Bronchial epithelial cell (primary cell): ENCODE measurements at regions not wholly inside any gene's neighbourhood (a gene's known extent, or its start where the extent isn't known, plus 50 kb on each side); places are given as distances from the start of the nearest gene placed in this dataset.

Experiments
- DNase-seq: peaks from one replicate; pipeline ENCODE4 v3.0.0-alpha.2; 2010; ENCODE audit warnings: low read depth
- FAIRE-seq: peaks from 2 replicates; lab custom pipeline; 2011; peaks lifted over from hg19 to GRCh38; lab: Jason Lieb, UNC
- H3K27me3 ChIP-seq: 2 replicates; pipeline ENCODE4 v1.5.1; 2011; ENCODE audit warnings: low read length; ENCODE audit not compliant: control insufficient read depth, insufficient read depth
- H3K36me3 ChIP-seq: 2 replicates; pipeline ENCODE4 v1.5.1; 2011; ENCODE audit warnings: low read length; ENCODE audit not compliant: control insufficient read depth, insufficient read depth
- H3K4me3 ChIP-seq: 2 replicates; pipeline ENCODE4 v1.5.1; 2011; ENCODE audit warnings: mild to moderate bottlenecking, low read depth, low read length, control low read depth
- TF ChIP-seq, protein P1 (sequence below): IDR thresholded peaks from 2 replicates; pipeline ENCODE4 v1.5.1; 2011; ENCODE audit warnings: mild to moderate bottlenecking, moderate library complexity, low read length, control low read depth, inconsistent platforms; ENCODE audit not compliant: insufficient read depth, severe bottlenecking

DNA sequence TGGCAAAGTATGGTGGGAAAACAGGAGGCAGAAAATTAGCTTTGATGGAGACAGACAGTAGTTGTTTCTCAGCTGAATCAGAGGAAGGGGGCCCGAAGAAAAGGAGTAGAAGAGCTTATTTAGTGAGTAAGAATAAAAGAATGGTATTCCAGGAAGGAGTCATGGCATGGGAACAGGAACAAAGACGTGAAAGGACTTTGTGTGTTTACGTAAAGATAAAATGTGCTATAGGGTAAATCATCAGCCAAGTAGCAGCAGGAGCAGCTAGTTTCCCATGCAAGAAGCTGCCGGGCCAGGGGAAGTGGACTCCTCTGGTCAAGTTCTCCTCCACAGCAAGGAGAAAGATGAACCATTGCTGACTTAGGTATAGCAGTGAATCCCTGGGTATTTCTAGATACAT is 454.5 kb downstream of the HINT1 start:
- H3K27me3 ChIP-seq: no peaks in the 10 kb centered on the region
- peak; percentile 81 for DNase-seq
- H3K4me3 ChIP-seq: no peak overlapping the region
- no peak for FAIRE-seq
- H3K36me3 ChIP-seq: no peaks in the 10 kb centered on the region
- TF ChIP-seq, protein P1, sequence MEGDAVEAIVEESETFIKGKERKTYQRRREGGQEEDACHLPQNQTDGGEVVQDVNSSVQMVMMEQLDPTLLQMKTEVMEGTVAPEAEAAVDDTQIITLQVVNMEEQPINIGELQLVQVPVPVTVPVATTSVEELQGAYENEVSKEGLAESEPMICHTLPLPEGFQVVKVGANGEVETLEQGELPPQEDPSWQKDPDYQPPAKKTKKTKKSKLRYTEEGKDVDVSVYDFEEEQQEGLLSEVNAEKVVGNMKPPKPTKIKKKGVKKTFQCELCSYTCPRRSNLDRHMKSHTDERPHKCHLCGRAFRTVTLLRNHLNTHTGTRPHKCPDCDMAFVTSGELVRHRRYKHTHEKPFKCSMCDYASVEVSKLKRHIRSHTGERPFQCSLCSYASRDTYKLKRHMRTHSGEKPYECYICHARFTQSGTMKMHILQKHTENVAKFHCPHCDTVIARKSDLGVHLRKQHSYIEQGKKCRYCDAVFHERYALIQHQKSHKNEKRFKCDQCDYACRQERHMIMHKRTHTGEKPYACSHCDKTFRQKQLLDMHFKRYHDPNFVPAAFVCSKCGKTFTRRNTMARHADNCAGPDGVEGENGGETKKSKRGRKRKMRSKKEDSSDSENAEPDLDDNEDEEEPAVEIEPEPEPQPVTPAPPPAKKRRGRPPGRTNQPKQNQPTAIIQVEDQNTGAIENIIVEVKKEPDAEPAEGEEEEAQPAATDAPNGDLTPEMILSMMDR: no peak

- no peak overlapping the region for H3K4me3 ChIP-seq
- DNase-seq (no peak), FAIRE-seq (no peak)
- TF ChIP-seq, protein P1: no peak
- no peaks in the 10 kb centered on the region for H3K27me3 ChIP-seq
- H3K36me3 ChIP-seq: no peaks in the 10 kb centered on the region
Observed at GRCh38 chr5:130708754-130709153, 456.3 kb downstream of the HINT1 start.

- H3K27me3 ChIP-seq: no peaks in the 10 kb centered on the region
- no peaks in the 10 kb centered on the region for H3K36me3 ChIP-seq
- no peak for FAIRE-seq
- TF ChIP-seq, protein P1: no peak
- H3K4me3 ChIP-seq: no peak overlapping the region
- no peak for DNase-seq
Observed at GRCh38 chr5:130706696-130707095, 458.4 kb downstream of the HINT1 start.

- Histone ChIP-seq H3K27me3 (no peaks in the 10 kb centered on the region), H3K4me3 (no peak overlapping the region), H3K36me3 (no peaks in the 10 kb centered on the region)
- FAIRE-seq: no peak
- TF ChIP-seq, protein P1: no peak
- no peak for DNase-seq
Observed at GRCh38 chr5:130705368-130705767, 459.7 kb downstream of the HINT1 start.

DNA sequence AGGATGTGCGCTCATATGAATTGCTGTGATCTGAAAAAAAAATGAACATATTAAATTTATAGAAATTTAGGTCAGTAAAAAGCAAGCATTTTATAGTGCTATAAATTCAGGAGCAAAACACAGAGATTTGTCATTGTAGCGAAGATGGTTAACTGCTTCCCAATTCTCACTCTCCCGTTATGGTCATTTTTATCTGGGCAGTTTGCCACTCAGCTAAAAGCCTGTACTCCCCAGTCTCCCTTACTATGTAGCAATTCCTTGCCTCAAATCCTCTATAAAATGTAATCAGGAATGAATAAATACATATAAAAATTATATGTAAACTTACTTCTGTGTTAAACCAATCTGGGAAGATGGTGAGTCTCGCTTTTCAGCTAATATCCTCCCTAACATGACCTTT is 471.5 kb downstream of the HINT1 start:
- no peaks in the 10 kb centered on the region for H3K27me3 ChIP-seq
- FAIRE-seq: no peak
- H3K4me3 ChIP-seq: no peak overlapping the region

DNA sequence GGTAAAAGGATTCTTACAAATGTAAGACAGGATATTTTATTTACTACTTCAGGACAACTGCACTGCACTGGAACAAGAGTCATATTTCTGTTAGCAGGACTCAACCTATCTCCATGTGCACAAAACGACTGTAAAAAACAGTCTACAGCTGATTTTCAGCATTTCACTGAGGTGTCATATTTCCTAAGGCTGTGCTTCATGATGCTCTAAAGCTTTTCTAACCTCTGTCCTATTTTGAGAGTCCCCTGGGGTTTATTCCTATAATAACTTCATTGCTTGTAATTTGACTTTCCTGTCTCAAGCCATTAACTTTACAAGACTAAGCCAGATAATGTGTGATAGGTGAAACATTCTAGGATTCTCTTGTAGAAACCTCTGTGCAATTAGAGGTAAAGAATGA is 472.3 kb downstream of the HINT1 start:
- Histone ChIP-seq H3K36me3 (no peaks in the 10 kb centered on the region), H3K4me3 (no peak overlapping the region), H3K27me3 (no peaks in the 10 kb centered on the region)
- TF ChIP-seq, protein P1: no peak
- DNase-seq (no peak), FAIRE-seq (no peak)

More for the DNA sequence above, 471.5 kb downstream of the HINT1 start:
- TF ChIP-seq, protein P1: no peak
- H3K36me3 ChIP-seq: no peaks in the 10 kb centered on the region
- DNase-seq: no peak
